ENCODE measurements at regions not wholly inside any gene's neighbourhood (a gene's known extent, or its start where the extent isn't known, plus 50 kb on each side); places are given as distances from the start of the nearest gene placed in this dataset.
A peak's percentile ranks its signal among the peaks of the same experiment; 100 is the strongest.

DNA sequence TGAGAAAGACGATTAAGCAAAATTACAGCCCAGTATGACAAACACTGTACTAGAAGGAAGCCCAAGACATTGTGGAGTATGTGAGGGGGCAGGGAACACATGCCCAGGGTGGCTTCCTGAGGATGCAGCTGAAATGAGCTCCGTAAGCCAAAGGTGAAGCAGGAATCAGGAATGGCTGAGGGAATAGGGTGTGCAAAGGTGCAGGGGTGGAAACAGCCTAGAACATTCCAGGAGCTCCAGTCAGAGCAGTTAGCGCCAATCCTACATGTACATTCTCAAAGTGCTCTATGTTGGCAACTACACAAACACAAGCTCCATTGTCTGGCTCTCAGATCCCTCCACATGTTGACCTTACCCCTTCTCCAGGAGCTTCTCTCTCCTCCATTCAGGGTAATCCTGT, 257.9 kb downstream of the MAN2A1 start:
- Histone ChIP-seq H2AFZ (ENCODE audit: low read depth) (no peak overlapping the region), H3K4me3 (IDR thresholded peaks at IDR 0.05; ENCODE audit: insufficient read depth, low read depth, low read length) (no peak overlapping the region), H3K79me2 (ENCODE audit: insufficient read depth, low read depth) (no peaks in the 10 kb centered on the region), H3K27me3 (ENCODE audit: insufficient read depth, low read depth) (no peaks in the 10 kb centered on the region), H3K27ac (no peak overlapping the region), H3K4me1 (ENCODE audit: low read depth, poor library complexity, severe bottlenecking) (peaks cover 88% of the 10 kb centered on the region), H3K9ac (no peak overlapping the region), H3K4me2 (peak overlapping the region; percentile 59; the same call in 1 of the 2 replicates), H4K20me1 (ENCODE audit: insufficient read depth) (no peaks in the 10 kb centered on the region), H3K36me3 (ENCODE audit: insufficient read depth) (no peaks in the 10 kb centered on the region)
- TF ChIP-seq, protein P1, sequence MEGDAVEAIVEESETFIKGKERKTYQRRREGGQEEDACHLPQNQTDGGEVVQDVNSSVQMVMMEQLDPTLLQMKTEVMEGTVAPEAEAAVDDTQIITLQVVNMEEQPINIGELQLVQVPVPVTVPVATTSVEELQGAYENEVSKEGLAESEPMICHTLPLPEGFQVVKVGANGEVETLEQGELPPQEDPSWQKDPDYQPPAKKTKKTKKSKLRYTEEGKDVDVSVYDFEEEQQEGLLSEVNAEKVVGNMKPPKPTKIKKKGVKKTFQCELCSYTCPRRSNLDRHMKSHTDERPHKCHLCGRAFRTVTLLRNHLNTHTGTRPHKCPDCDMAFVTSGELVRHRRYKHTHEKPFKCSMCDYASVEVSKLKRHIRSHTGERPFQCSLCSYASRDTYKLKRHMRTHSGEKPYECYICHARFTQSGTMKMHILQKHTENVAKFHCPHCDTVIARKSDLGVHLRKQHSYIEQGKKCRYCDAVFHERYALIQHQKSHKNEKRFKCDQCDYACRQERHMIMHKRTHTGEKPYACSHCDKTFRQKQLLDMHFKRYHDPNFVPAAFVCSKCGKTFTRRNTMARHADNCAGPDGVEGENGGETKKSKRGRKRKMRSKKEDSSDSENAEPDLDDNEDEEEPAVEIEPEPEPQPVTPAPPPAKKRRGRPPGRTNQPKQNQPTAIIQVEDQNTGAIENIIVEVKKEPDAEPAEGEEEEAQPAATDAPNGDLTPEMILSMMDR (conservative IDR thresholded peaks at IDR 0.05; ENCODE audit: low read depth, low read length), result no peak

GRCh38 chr5:109950634-109951033, 260.9 kb downstream of the MAN2A1 start:
- Histone ChIP-seq H3K27me3 (ENCODE audit: insufficient read depth, low read depth) (no peaks in the 10 kb centered on the region), H3K36me3 (ENCODE audit: insufficient read depth) (no peaks in the 10 kb centered on the region), H3K27ac (no peak overlapping the region; the same call in 1 of the 2 replicates), H4K20me1 (ENCODE audit: insufficient read depth) (no peaks in the 10 kb centered on the region), H3K4me2 (peak overlapping the region; percentile 23), H3K79me2 (ENCODE audit: insufficient read depth, low read depth) (no peaks in the 10 kb centered on the region), H3K4me1 (ENCODE audit: low read depth, poor library complexity, severe bottlenecking) (peaks cover 67% of the 10 kb centered on the region), H3K9ac (no peak overlapping the region), H3K4me3 (IDR thresholded peaks at IDR 0.05; ENCODE audit: insufficient read depth, low read depth, low read length) (no peak overlapping the region), H2AFZ (ENCODE audit: low read depth) (no peak overlapping the region)
- TF ChIP-seq, protein P1 (conservative IDR thresholded peaks at IDR 0.05; ENCODE audit: low read depth, low read length), result no peak

- no peaks in the 10 kb centered on the region for H3K27me3 ChIP-seq (ENCODE audit: insufficient read depth, low read depth)
- TF ChIP-seq, protein P1 (conservative IDR thresholded peaks at IDR 0.05; ENCODE audit: low read depth, low read length), result no peak
- H3K4me2 ChIP-seq, result peak overlapping the region; percentile 23; the same call in 1 of the 2 replicates
- no peak overlapping the region for H2AFZ ChIP-seq (ENCODE audit: low read depth)
- no peaks in the 10 kb centered on the region for H3K36me3 ChIP-seq (ENCODE audit: insufficient read depth)
- no peak overlapping the region for H3K4me3 ChIP-seq (IDR thresholded peaks at IDR 0.05; ENCODE audit: insufficient read depth, low read depth, low read length)
- no peaks in the 10 kb centered on the region for H3K79me2 ChIP-seq (ENCODE audit: insufficient read depth, low read depth)
- no peak overlapping the region for H3K9ac ChIP-seq
- no peak overlapping the region for H3K27ac ChIP-seq
- H4K20me1 ChIP-seq (ENCODE audit: insufficient read depth), result no peaks in the 10 kb centered on the region
- peaks cover 60% of the 10 kb centered on the region for H3K4me1 ChIP-seq (ENCODE audit: low read depth, poor library complexity, severe bottlenecking)
These were observed 261.6 kb downstream of the MAN2A1 start for GRCh38 chr5:109951348-109951747.

- Histone ChIP-seq H3K9ac (no peak overlapping the region), H3K27me3 (ENCODE audit: insufficient read depth, low read depth) (no peaks in the 10 kb centered on the region), H3K79me2 (ENCODE audit: insufficient read depth, low read depth) (no peaks in the 10 kb centered on the region), H3K36me3 (ENCODE audit: insufficient read depth) (no peaks in the 10 kb centered on the region), H3K27ac (no peak overlapping the region), H3K4me2 (no peak overlapping the region), H4K20me1 (ENCODE audit: insufficient read depth) (no peaks in the 10 kb centered on the region), H2AFZ (ENCODE audit: low read depth) (no peak overlapping the region), H3K4me1 (ENCODE audit: low read depth, poor library complexity, severe bottlenecking) (peaks cover 55% of the 10 kb centered on the region), H3K4me3 (IDR thresholded peaks at IDR 0.05; ENCODE audit: insufficient read depth, low read depth, low read length) (no peak overlapping the region)
- TF ChIP-seq, protein P1 (conservative IDR thresholded peaks at IDR 0.05; ENCODE audit: low read depth, low read length), result no peak
These were observed 262.0 kb downstream of the MAN2A1 start for GRCh38 chr5:109951758-109952157.

Measured in KMS-11 (cell line).